Activated T-cell treated with anti-CD3 and anti-CD28 coated beads, Interleukin-2, amount 50 U/mL, for 48 hours (primary cell): ENCODE measurements at regions not wholly inside any gene's neighbourhood (a gene's known extent, or its start where the extent isn't known, plus 50 kb on each side); places are given as distances from the start of the nearest gene placed in this dataset.
"Not testable (repeated sequence)": the region's sequence is repeated elsewhere in the genome, so short reads cannot be mapped to it uniquely, and the experiment has no call there.

Experiments
- DNase-seq, 2 experiments: peaks; one replicate each; pipeline ENCODE4 v3.0.0-alpha.2; 2020

- DNase-seq: not testable (repeated sequence)
Observed at GRCh38 chr16:22572331-22573224, 61.9 kb downstream of the NPIPB5 start.

GRCh38 chr16:22573225-22573530 lies 62.5 kb downstream of the NPIPB5 start:
- DNase-seq: not testable (repeated sequence)

GRCh38 chr16:22576506-22576905 lies 65.8 kb downstream of the NPIPB5 start:
- not testable (repeated sequence) for DNase-seq

- not testable (repeated sequence) for DNase-seq
Observed at GRCh38 chr16:22583195-22583594, 72.5 kb downstream of the NPIPB5 start.

- DNase-seq: not testable (repeated sequence)
Observed at GRCh38 chr16:22584459-22584858, 73.8 kb downstream of the NPIPB5 start.

GRCh38 chr16:22584941-22585340 lies 74.2 kb downstream of the NPIPB5 start:
- DNase-seq: not testable (repeated sequence)

- not testable (repeated sequence) for DNase-seq
Observed at GRCh38 chr16:22585431-22585830, 74.7 kb downstream of the NPIPB5 start.

GRCh38 chr16:22586732-22587131 lies 76.0 kb downstream of the NPIPB5 start:
- not testable (repeated sequence) for DNase-seq

GRCh38 chr16:22589757-22590156 lies 79.1 kb downstream of the NPIPB5 start:
- DNase-seq: not testable (repeated sequence)

GRCh38 chr16:22596445-22597045 lies 85.9 kb downstream of the NPIPB5 start:
- DNase-seq: not testable (repeated sequence)

- DNase-seq: not testable (repeated sequence)
Observed at GRCh38 chr16:22603744-22604143, 93.1 kb downstream of the NPIPB5 start.

- not testable (repeated sequence) for DNase-seq
Observed at GRCh38 chr16:22606619-22607018, 95.9 kb downstream of the NPIPB5 start.

- DNase-seq: not testable (repeated sequence)
Observed at GRCh38 chr16:22609798-22610197, 99.1 kb downstream of the NPIPB5 start.

- not testable (repeated sequence) for DNase-seq
Observed at GRCh38 chr16:22611128-22611527, 100.4 kb downstream of the NPIPB5 start.

- DNase-seq: no peak
Observed at GRCh38 chr16:22614271-22614947, 103.7 kb downstream of the NPIPB5 start.

- no peak for DNase-seq
Observed at GRCh38 chr16:22618842-22619241, 108.2 kb downstream of the NPIPB5 start.

GRCh38 chr16:22621586-22622155 lies 111.0 kb downstream of the NPIPB5 start:
- DNase-seq: no peak

GRCh38 chr16:22622703-22623102 lies 112.0 kb downstream of the NPIPB5 start:
- no peak for DNase-seq

GRCh38 chr16:22623351-22623781 lies 112.7 kb downstream of the NPIPB5 start:
- DNase-seq: no peak

- DNase-seq: no peak
Observed at GRCh38 chr16:22624038-22624799, 113.5 kb downstream of the NPIPB5 start.

- DNase-seq: peak in 1 of 2 experiments; percentile 29
Observed at GRCh38 chr16:22624800-22625533, 114.3 kb downstream of the NPIPB5 start.

GRCh38 chr16:22625967-22626366 lies 115.3 kb downstream of the NPIPB5 start:
- no peak for DNase-seq
